Esophagus mucosa (tissue), 1 donor: ENCODE measurements at regions not wholly inside any gene's neighbourhood (a gene's known extent, or its start where the extent isn't known, plus 50 kb on each side); places are given as distances from the start of the nearest gene placed in this dataset.
A peak's percentile ranks its signal among the peaks of the same experiment; 100 is the strongest.
"Not testable (repeated sequence)": the region's sequence is repeated elsewhere in the genome, so short reads cannot be mapped to it uniquely, and the experiment has no call there.

Source experiments
- ATAC-seq: fragments of 200-7000 bp; cut with Tn5 transposase; one replicate; pipeline ENCODE4 v1.9.1; 2020
- donor health status: DM: yes; HTN: yes; CAD: no.

DNA sequence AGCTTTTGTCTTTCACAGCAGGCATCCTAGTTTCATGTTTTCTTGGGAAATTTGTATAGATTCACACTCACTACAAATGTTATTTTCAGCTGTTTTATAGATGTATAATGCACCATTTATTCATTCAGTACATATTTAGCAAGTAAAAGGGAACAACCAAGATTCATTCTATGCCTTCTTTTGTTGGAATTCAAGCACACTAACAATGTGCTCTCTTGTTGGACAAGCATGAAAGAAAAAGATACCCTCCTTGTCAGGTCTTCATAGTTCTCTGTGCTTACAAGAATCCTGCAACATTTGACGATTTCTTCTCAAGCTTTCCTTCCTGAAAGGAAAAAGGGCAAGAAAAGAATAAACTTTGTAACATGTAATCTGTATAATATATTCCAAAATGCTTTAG lies 456.0 kb downstream of the USP25 start:
- ATAC-seq = no peak

DNA sequence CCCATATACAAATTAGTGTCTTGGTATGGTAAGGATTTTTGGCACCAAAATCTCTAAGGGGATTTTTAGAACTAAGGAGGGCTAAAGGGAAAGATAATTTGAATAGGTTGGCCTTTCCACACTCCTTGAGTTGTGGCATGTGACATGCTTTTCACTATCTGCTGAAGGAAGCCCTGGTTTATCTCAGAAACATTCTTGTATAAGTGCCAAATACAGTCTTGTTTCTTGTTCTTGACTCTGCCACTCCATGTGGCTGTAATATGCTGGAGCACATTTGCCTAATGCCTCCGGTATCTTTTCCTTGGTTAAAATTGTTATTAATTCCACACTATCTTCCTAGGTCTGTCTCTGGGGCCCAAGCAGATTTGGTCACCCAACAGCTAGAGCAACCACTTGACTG lies 457.0 kb downstream of the USP25 start:
- no peak for ATAC-seq

DNA sequence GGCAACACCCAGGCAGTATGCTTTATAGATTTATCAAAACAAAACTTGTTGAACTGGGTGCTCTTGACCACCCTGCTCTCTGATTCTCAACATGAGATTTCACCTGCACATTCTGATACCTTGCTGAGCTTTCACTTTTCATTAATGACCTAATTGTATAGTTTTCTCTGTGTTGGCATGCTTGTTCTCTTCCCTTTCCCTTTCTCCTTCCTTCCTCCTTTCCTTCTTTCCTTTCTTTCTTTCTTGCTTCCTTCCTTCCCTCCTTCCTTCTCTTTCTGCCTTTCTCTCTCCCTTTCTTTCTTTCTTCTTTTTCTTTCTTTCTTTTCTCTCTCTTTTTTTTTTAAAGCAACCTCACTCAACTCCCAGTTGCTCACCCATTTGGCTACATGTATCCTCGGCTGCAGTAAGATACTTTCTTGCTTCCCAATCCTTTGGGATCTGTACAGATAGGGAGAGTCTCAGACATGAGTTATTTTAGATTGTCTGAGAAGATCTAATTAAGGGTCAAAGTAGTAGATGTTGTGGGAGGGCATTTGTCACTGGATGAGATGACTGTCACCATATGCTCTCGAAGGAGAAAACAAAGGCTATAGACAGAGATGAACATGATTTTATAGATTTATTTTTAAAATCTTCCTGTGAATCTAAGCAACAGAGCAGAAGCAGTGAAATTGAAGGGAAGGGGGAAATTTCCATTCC lies 458.0 kb downstream of the USP25 start:
- no peak for ATAC-seq

DNA sequence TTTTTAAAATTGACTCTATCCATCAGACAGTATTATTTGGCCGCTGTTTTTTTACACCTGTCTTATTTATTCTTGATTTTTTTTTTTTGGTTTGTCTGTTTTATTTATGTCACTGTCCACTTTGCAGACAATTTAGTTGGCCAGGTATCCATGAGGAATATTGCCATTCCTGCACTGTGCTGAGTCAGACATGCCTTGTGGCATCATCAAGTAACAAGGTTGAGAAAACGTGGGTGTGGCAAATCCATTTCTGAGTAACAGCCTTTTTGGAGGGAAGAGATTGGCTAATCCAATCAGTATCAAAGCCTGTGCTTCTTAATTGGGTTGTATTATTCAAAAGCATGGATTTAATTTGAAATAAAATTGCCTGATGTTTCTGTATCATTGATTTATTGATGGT lies 463.1 kb downstream of the USP25 start:
- ATAC-seq = peak; percentile 71

DNA sequence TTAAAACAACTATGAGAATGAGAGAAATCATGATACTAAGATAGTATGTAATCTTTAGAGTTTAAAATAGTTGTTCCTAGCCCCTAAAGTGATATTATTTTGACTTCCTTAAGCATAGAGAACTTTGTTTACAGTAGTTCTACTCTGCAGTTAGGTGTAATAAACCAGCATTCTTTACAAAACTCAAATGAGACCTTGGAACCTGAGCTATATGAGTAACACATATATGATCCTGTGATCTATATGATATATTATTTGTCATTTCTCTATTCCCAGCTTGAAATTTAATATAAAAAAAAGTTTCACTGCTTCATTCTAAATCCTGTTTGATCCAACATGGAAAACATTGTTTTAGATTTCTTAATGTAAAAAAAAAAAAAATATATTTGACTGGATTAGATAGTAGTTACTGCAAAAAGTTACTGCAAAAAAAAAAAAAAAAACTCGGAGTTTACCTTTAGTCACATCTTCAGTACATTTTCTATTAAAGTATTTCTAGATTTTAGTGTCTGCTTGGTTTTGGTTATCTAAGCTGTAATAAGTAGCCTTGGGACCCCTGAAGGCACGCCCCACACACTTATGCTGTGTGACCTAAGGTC lies 463.8 kb downstream of the USP25 start:
- no peak for ATAC-seq

DNA sequence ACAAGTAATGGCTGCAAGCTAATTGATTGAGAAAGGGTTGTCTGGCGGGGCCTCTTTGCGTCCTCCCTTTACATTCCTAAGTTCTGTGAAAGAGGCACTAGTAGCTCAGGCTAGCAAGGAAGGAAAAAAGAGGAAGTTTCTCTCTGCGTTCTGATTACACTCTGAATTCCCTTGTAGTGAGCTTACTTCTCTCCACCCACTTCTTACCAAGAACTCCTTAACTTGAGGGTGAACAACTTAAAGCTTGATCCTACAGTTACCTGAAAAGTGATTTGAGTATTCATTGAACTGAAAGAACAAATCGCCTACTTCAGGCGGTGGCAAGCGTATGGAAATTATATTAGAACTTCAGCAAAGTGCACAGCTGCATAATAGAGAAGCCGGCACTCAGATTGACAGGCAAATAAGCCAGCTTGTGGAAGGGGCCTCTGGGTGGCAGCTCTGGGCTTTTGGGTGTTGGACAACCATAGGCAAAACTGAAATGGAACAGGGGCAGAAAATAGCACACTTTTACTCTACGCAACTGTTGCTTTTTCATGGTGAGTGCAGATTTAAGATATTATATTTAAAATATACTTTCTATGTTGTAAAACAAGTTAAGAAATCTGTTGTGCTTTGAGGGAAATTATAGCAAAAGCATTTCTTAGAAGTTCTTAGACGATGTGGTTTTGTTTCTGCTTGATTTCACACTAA lies 464.5 kb downstream of the USP25 start:
- ATAC-seq = peak; percentile 64

DNA sequence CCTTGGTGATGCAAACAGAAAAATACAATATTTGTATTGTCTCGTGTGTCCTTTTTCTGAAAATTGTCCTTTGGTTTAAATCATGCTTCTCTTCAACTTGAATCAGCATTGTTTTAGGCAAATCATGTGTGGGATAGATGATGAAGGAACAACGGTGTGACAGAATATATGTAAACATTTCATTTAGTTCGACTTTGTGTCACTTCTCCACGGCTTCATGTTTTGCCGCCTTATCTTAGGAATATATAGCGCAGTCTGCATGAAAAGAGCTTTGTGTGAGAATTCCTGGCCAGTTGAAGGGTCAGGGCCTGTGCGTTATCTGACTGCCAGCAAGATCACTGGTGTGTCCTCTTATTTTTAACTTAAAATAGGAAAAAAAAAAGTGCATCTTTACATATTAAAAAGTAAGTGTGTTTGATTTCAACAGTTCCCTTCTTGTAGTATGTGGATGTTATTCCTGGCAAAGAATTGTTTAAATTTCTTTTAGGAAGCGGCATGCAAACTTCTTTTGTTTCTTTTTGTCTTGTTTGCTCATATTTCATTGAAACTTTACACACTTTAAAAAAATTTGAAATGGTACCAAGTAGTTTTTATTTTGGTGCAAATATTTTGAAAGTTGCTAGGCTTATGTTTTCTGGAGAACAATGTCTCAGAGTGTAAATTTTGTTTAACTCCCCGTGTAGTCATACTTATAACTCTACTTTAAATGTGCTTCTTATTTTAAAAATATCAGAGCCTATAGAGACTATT lies 465.2 kb downstream of the USP25 start:
- ATAC-seq = no peak

DNA sequence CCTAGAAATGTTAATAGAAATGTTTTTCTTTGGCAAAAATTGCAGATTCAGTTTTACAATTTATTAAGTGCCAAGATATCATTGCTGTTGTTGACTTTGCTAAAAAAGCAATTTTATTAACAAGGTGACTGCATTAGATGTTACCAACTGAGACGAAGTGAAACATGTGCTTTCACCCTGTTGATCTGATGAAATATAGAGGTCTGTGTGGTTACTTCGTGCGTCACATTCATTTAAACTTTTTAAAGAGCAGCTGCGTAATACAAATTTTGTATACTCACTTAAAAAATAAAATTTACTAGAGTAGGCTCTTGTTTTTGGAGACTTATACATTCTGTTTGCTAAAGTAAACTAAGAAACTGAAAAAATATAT lies 465.7 kb downstream of the USP25 start:
- ATAC-seq = no peak

DNA sequence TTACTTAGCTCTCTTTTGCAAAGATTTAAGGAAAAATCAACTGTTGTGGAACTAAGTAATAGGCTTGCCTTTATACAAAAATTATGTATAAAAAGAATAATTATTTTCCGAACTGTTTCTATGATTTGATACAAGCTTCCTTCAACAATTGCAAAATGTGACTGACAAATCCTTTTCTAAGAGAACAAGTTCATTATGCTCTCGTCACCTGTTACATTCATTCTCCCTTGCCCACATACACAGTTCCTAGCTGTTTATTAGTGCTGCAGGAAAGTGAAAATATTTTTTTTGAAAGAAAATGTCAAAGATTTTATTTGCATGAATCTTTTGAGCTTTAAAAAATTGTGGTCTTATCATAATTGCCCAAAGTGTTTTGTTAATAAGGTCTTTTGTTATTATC lies 466.2 kb downstream of the USP25 start:
- ATAC-seq = no peak

DNA sequence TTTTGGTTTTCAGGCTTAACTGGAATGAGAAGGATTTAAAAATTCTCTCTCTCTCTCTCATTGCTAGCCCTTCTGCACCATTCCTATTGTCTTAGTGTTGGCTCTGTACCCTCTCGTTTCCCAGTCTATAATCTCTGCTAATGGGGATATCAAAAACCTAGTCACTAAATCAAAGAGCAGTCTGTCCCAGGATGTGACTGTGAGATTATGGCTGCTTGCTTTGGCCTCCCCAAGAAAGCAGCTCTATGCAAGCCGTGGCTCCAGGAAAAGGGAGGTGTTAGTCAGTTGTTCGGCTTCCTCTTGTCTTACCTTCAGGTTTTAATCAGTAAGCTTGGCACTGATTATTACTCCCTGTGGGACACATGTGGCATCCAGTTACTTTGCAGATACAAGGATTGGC lies 468.8 kb downstream of the USP25 start:
- no peak for ATAC-seq

DNA sequence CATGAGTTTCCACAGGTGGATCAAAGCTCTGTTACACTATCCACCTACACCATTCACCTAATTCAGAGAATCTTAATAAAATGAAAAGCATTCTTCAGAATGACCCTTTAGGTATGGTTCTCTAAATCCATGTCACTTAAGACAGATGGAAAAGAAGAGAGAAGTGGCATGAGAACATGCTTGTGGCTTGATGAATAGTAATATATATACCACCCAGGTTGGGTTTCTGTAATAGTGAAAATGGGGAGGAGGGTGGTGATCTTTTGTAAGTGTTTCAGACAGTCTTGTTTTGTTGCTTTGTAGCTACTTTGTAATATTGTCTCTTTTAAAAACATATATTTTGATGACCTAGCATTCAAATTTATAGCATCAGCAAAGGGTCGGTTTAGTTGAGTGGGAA lies 469.8 kb downstream of the USP25 start:
- no peak for ATAC-seq

DNA sequence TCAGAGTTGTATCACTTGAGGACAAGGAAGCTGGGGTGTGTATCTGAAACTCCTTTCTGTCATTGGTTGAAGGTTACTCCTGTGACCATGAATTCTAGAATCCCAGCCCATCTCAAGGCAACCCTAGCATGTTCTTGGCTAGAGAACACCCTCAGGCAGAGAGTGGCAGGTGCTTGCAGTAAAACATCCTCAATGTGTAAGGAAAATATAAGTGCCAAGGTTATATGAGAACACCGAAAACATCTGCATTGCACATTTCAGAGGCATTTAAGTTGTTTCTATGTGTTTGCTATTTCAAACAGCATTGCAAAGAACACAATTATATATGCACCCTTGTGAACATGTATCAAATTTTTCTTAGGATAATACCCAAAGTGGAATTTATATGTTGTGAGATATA lies 471.9 kb downstream of the USP25 start:
- ATAC-seq = no peak

DNA sequence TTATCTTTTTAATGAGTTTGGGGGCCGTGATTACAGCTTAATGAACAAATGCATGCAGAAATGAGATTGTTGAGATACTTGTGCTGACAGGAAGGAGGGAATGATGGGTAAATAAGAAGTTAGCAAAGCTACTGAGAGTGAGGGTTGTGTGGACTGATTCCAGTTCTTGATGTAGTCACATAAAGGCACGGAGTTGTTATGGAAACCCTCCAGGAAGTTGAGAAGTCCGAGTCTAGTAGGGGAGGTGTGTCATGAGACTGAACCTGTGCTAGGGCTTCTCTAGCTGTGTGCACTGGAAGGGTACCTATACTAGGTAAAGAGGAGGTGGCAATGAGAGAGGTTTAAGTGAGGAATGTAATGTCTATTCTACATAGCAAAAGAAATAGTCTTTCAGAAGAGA lies 475.7 kb downstream of the USP25 start:
- ATAC-seq = no peak

DNA sequence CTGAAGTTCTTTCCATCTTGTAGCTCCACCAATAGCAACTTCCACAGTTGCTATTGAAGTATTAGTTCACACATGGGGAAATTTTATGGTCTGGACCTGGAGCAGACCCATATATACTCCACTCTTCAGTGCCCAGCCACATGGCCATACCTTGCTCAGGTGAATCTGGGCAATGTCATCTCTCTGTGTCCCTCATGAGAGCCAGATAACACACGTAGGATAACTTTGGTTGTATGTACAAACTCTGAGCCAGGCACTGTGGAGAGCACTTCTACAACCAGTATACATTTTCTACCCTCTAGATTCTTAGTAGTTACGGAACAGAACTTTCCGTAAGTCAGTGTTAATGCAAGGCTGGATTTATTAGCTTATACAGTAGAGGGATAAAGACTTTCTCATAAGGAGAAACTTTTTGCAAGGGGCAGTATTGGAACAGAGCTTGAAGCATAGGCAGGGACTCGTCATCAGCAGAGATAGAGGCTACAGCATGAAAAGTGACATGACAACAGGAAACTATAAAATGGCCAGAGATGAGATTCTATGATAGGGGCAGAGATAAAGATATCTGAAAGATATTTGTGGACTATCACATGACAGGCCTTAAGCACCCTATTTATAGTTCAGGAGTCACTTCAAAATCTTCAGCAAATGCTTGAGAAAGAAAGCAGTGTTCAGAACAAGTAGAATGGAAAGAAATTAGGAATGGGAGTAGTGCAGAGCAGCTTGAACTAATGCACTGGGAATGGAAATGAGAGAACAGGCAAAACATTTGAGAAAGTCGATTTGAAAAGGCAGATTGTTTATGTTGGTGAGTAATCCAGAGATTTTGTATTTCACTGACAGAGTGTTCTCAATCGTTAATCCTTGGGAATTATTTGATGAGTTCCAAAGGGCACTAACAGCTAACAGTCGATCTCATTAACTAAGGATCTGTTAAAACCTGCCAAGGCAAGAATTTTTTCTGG lies 481.8 kb downstream of the USP25 start:
- ATAC-seq = peak; percentile 64

DNA sequence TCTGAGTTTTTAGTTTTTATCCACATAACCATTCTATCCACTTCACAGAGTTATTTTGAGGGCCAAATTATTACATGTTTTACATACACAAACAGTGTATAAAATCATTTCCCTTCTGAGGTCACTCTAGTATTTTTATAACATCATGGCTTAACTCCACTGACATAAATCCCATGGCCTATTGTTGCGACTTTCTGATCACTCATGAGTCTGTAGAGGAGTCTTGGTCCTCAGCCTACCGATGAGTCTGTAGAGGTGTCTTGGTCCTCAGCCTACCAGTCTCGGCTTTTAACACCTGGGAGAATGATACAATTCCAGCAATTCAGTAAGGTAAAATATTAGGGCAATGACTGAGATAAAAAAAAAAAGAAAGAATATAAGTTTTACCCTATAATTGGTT lies 483.7 kb downstream of the USP25 start:
- ATAC-seq = no peak

DNA sequence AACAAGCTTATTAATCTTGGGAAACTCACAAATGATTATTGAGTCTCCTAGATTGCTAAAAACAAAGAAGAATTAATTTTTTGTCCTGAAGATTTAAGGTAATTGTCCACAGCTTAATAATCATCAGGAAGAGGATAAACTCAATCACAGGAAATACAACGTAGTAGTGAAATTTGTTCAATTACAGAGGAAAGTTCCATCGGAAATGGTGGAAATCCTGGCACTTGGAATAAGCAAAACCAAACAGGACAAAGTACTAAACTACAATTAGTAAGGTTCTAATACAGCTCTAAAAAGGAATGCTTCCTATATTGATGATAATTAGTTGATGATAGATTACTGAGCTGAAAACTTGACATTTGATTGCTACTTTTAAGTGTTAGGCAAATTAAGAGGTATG lies 485.4 kb downstream of the USP25 start:
- no peak for ATAC-seq

DNA sequence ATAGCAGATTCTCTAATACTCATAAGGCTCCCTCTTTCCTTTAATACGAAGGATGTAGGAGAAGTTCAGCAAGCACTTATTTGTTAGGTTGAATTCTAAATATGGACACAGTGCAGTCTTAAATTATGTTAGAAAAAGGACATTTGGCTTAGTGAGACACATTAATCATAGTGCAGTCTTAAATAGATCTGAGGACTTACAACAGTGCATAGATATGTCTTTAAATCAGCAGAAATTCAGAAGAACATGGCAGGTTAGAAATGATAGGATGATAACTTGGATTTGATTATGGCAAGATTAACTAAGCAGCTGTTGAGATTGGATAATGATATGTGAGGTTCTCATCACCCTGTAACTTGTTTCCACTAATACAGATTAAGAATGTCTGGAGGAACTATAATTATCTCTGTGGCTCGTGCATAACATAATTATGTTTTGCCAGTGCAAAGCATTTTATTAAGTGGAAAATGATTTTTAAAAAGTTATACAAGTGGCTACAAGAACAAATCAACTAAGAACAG lies 485.9 kb downstream of the USP25 start:
- ATAC-seq = no peak

DNA sequence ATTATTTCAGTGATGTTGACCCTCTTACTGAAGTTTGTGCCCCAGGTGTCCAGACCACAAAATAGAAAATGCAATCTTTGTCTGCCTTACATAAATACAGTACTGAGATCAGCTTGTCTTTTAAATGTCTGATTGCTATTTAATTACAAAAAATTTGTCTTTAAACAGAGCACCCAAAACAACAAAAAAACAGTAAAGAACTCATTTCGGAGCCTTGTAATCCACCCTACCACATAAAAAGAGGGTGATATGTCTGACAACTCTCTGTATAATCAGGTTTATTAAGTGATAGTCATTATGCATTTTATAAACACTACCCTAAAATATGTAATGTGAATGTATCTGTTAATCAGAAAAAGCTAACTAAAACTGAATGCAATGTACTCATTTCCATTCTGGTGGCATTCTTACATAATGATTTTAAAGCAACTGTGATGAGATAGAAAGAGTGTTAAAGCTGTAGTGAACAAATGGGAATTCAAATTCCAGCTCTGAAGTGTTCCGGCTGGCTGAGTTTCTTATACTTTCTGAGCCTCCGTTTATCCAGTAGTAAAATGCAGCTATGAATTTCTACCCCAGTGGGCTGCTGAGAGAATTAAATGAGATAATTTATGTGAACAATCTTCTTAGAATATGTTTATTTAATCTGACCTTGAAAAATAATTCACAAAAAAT lies 486.6 kb downstream of the USP25 start:
- no peak for ATAC-seq

DNA sequence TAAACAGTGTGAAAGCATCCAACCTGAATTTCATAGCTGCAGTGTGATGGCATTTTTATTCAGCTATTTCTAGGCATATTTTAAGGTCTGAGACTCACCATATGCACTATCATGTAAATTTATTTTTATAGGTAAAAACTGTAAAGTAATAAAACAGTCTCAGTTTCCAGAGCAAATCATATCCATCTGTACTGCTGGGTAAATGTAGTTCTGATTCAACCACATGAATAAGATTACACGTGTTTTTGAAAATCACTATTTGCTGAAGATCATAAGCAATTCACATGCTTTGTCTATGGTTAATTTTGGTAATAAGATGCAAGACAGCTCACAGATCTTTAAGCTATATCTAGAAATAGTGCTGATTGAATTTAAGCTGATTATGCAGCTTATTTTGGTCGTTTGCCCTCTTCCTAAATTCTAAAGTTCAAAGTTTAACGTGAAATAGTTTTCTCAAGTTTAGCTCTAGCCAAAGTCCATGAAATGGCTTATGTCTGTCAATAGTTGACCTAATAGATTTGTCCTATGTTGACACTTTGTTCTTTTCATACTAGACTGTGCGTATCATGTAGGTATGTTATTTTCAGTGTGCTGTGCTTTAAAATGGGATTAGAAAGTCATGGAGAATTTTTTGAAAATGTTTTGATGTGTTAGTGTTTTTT lies 489.0 kb downstream of the USP25 start:
- ATAC-seq = no peak

DNA sequence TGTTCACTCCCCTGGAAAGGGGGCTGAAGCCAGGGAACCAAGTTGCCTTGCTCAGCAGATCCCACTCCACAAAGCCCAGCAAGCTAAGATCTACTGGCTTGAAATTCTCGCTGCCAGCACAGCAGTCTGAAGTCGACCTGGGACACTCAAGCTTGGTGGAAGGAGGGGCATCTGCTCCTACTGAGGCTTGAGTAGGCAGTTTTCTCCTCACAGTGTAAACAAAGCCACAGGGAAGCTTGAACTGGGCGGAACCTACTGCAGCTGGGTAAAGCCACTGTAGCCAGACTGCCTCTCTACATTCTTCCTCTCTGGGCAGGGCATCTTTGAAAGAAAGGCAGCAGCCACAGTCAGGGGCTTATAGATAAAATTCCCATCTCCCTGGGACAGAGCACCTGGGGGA lies 495.0 kb downstream of the USP25 start:
- ATAC-seq = not testable (repeated sequence)
